HEK293 (cell line): ENCODE measurements at regions not wholly inside any gene's neighbourhood (a gene's known extent, or its start where the extent isn't known, plus 50 kb on each side); places are given as distances from the start of the nearest gene placed in this dataset.

Experiments
- CTCF ChIA-PET: fragments of 350-600 bp; formaldehyde crosslinking; extraction: SDS; loops from one replicate; lab custom pipeline; 2021; ENCODE audit warnings: antibody characterized with exemption; lab: Yijun Ruan, JAX
- POLR2A ChIA-PET: fragments of 300-600 bp; formaldehyde crosslinking; extraction: SDS; loops from one replicate; lab custom pipeline; 2020; ENCODE audit warnings: antibody characterized with exemption, inconsistent platforms; lab: Yijun Ruan, JAX
- H3K27ac ChIP-seq: fragments of 200-500 bp; sonication (Bioruptor generic); 2 replicates; pipeline ENCODE4 v1.5.1; 2014; ENCODE audit warnings: low read depth, low read length, control low read depth, inconsistent platforms; ENCODE audit errors: extremely low read depth
- H3K36me3 ChIP-seq, 2 experiments: fragments of 200-500 bp in 1 of 2; sonication (Bioruptor generic) in 1 of 2; 1 replicate in 1 of 2; 2 replicates in 1 of 2; pipeline ENCODE4 v1.5.1; 2014 to 2017; ENCODE audit warnings: inconsistent platforms in 2 of 2, low read length in 2 of 2; ENCODE audit not compliant: control insufficient read depth in 2 of 2, insufficient read depth in 1 of 2
- H3K4me1 ChIP-seq: fragments of 200-500 bp; sonication (Bioruptor generic); 2 replicates; pipeline ENCODE4 v1.5.1; 2014; ENCODE audit warnings: mild to moderate bottlenecking, low read length, inconsistent platforms; ENCODE audit not compliant: control insufficient read depth, insufficient read depth
- H3K4me3 ChIP-seq: 2 replicates; pipeline ENCODE4 v1.5.1; 2011; ENCODE audit warnings: low read depth, mild to moderate bottlenecking, control low read depth, low read length, moderate library complexity
- H3K9me3 ChIP-seq: fragments of 200-500 bp; sonication (Bioruptor generic); 2 replicates; pipeline ENCODE4 v1.5.1; 2014; ENCODE audit warnings: low read depth, low read length, inconsistent platforms; ENCODE audit not compliant: control insufficient read depth, insufficient read depth
- BCL6B ChIP-seq: fragments of 450-650 bp; formaldehyde crosslinking; IDR thresholded peaks from 2 replicates; pipeline ENCODE4 v1.5.1; 2017; ENCODE audit warnings: missing biosample characterization, missing genetic modification characterization
- EGR2 ChIP-seq: fragments of 450-650 bp; formaldehyde crosslinking; IDR thresholded peaks from 2 replicates; pipeline ENCODE4 v1.5.1; 2016; ENCODE audit warnings: low read depth, missing biosample characterization, missing genetic modification characterization
- INSM2 ChIP-seq: fragments of 450-650 bp; formaldehyde crosslinking; IDR thresholded peaks from 2 replicates; pipeline ENCODE4 v1.5.1; 2016; ENCODE audit warnings: missing biosample characterization, missing genetic modification characterization
- MEIS1 ChIP-seq: sonication (generic); formaldehyde crosslinking; IDR thresholded peaks from 2 replicates; pipeline ENCODE4 v1.8.1; 2022; ENCODE audit warnings: missing genetic modification reagents, mild to moderate bottlenecking, borderline replicate concordance
- PATZ1 ChIP-seq: fragments of 450-650 bp; formaldehyde crosslinking; IDR thresholded peaks from 2 replicates; pipeline ENCODE4 v1.5.1; 2016; ENCODE audit warnings: missing biosample characterization, missing genetic modification characterization
- PRDM1 ChIP-seq: fragments of 450-650 bp; formaldehyde crosslinking; IDR thresholded peaks from 2 replicates; pipeline ENCODE4; 2016; ENCODE audit warnings: missing biosample characterization, missing genetic modification characterization
- SCRT1 ChIP-seq: fragments of 450-650 bp; formaldehyde crosslinking; IDR thresholded peaks from 2 replicates; pipeline ENCODE4 v1.5.1; 2016; ENCODE audit warnings: missing biosample characterization, missing genetic modification characterization, borderline replicate concordance
- SETDB1 ChIP-seq: IDR thresholded peaks from one replicate; pipeline ENCODE4 v1.6.1; 2017; ENCODE audit warnings: mild to moderate bottlenecking, low read length, moderate library complexity, mixed read lengths; ENCODE audit not compliant: insufficient read length
- TRIM28 ChIP-seq: IDR thresholded peaks from 2 replicates; pipeline ENCODE4 v1.6.1; 2011; ENCODE audit warnings: low read length, control low read depth, borderline replicate concordance
- ZBTB17 ChIP-seq: fragments of 450-650 bp; formaldehyde crosslinking; IDR thresholded peaks from 2 replicates; pipeline ENCODE4 v1.5.1; 2016; ENCODE audit warnings: missing biosample characterization, missing genetic modification characterization
- ZBTB20 ChIP-seq: fragments of 450-650 bp; formaldehyde crosslinking; IDR thresholded peaks from 2 replicates; pipeline ENCODE4 v1.5.1; 2016; ENCODE audit warnings: missing biosample characterization, missing genetic modification characterization
- ZBTB21 ChIP-seq: fragments of 450-650 bp; formaldehyde crosslinking; IDR thresholded peaks from 2 replicates; pipeline ENCODE4 v1.5.1; 2017; ENCODE audit warnings: missing biosample characterization, missing genetic modification characterization
- ZNF239 ChIP-seq: fragments of 450-650 bp; formaldehyde crosslinking; IDR thresholded peaks from 2 replicates; pipeline ENCODE4 v1.5.1; 2016; ENCODE audit warnings: missing biosample characterization, missing genetic modification characterization
- ZNF398 ChIP-seq: fragments of 450-650 bp; formaldehyde crosslinking; IDR thresholded peaks from 2 replicates; pipeline ENCODE4 v1.5.1; 2017; ENCODE audit warnings: missing biosample characterization, missing genetic modification characterization
- ZNF423 ChIP-seq: fragments of 450-650 bp; formaldehyde crosslinking; IDR thresholded peaks from 2 replicates; pipeline ENCODE4 v1.5.1; 2016; ENCODE audit warnings: missing biosample characterization, missing genetic modification characterization
- ZNF677 ChIP-seq: fragments of 450-650 bp; IDR thresholded peaks from 2 replicates; pipeline ENCODE4 v1.5.0; 2018; ENCODE audit warnings: missing biosample characterization, mild to moderate bottlenecking, missing genetic modification characterization, moderate library complexity
- ZNF837 ChIP-seq: fragments of 450-650 bp; formaldehyde crosslinking; IDR thresholded peaks from 2 replicates; pipeline ENCODE4 v1.5.1; 2016; ENCODE audit warnings: missing biosample characterization, missing genetic modification characterization

- no peaks in the 10 kb centered on the region for H3K36me3 ChIP-seq
- no peak overlapping the region for H3K4me3 ChIP-seq
- CTCF ChIA-PET: interaction anchor here (0.7 to 1.2 kb wide), 2 partner anchors 47 to 598 kb away, joined by 3 to 5 read pairs; no protein-coding TSS in a partner anchor
- TF ChIP-seq SCRT1 (tag by site-specific recombination) (no peak), TRIM28 (peak; percentile 87; the same call in 1 of the 2 replicates), SETDB1 (peak; percentile 67)
- H3K27ac ChIP-seq: no peak overlapping the region
- no peaks in the 10 kb centered on the region for H3K4me1 ChIP-seq
- H3K9me3 ChIP-seq: no peaks in the 10 kb centered on the region
- POLR2A ChIA-PET: no interaction called here
Measured at GRCh38 chr6:91538622-91539021, 951.8 kb upstream of the MAP3K7 start.

GRCh38 chr6:91534614-91535013 lies 947.7 kb upstream of the MAP3K7 start:
- no peaks in the 10 kb centered on the region for H3K36me3 ChIP-seq
- POLR2A ChIA-PET: no interaction called here
- H3K4me1 ChIP-seq: no peaks in the 10 kb centered on the region
- H3K4me3 ChIP-seq: no peak overlapping the region
- CTCF ChIA-PET: interaction anchor here (0.6 to 1.3 kb wide), 5 partner anchors 11 to 506 kb away, joined by 3 to 4 read pairs (median 3); no protein-coding TSS in a partner anchor
- no peak for TF ChIP-seq ZNF239 (tag by site-specific recombination)
- no peak for TF ChIP-seq PRDM1 (tag by site-specific recombination)
- no peak for TF ChIP-seq ZBTB17 (tag by site-specific recombination)
- no peak for TF ChIP-seq SCRT1 (tag by site-specific recombination)
- no peak for TF ChIP-seq PATZ1 (tag by site-specific recombination)
- TF ChIP-seq EGR2: no peak
- TF ChIP-seq ZNF677 (tag by site-specific recombination): no peak
- TF ChIP-seq ZBTB21 (tag by site-specific recombination): no peak
- TF ChIP-seq ZNF423 (tag by site-specific recombination): no peak
- TF ChIP-seq INSM2 (tag by site-specific recombination): no peak
- TF ChIP-seq BCL6B (tag by site-specific recombination): no peak
- TF ChIP-seq ZBTB20 (tag by site-specific recombination): no peak
- H3K27ac ChIP-seq: no peak overlapping the region
- H3K9me3 ChIP-seq: no peaks in the 10 kb centered on the region

GRCh38 chr6:91523511-91523910 lies 936.6 kb upstream of the MAP3K7 start:
- POLR2A ChIA-PET: no interaction called here
- Histone ChIP-seq H3K27ac (no peak overlapping the region), H3K4me1 (no peaks in the 10 kb centered on the region), H3K4me3 (no peak overlapping the region), H3K36me3 (no peaks in the 10 kb centered on the region), H3K9me3 (no peaks in the 10 kb centered on the region)
- TF ChIP-seq MEIS1 (no peak), ZBTB17 (tag by site-specific recombination) (no peak), ZNF837 (tag by site-specific recombination) (no peak), ZNF398 (no peak)
- CTCF ChIA-PET: interaction anchor here (1.3 kb wide), 1 partner anchor 11 kb away, joined by 3 read pairs; no protein-coding TSS in a partner anchor
